ENCODE measurements at regions not wholly inside any gene's neighbourhood (a gene's known extent, or its start where the extent isn't known, plus 50 kb on each side); places are given as distances from the start of the nearest gene placed in this dataset.

DNA sequence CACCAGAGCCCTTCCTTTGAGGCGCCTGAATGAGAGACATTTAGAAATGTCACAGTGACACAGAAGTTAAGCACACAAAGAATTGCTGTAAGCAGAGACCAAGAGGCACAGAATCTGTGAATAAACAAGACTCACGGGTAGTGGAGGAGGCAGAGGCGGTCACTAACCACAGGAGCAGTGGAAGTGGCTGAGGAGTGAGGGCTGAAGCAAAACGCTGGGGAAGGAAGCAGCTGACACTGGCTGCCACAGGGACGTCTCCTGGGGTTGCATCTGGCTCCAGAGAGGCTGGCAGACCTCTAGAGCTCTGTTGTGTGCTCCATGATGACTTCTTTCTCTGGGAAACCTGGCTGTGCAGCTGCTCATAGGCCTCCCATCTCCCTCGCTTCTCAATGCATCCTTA is 65.0 kb upstream of the SLC2A12 start:
- DNase-seq = no peak

GRCh38 chr6:134115715-134116074 is 63.3 kb upstream of the SLC2A12 start:
- no peak for DNase-seq

GRCh38 chr6:134114918-134115714 is 62.7 kb upstream of the SLC2A12 start:
- DNase-seq = peak; percentile 55

DNA sequence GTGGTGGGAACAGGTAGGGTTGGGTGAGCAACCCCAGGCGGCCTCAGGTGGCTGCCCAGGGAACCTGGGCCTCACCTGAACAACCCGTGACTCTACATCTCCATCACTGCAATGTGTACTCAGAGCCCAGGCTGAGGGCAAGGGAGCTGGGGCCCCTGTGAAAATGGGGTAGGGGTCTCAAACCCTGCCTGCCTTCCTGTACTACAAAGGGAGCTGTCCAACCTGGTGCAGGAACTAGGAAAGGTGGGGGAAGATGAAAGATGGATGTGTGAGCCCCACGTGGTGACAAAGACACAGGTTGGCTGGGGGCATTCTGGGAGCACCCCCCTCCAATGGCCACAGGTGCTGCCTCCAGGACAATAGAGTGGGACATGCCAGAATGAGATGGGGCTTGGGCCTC is 62.1 kb upstream of the SLC2A12 start:
- no peak for DNase-seq

DNA sequence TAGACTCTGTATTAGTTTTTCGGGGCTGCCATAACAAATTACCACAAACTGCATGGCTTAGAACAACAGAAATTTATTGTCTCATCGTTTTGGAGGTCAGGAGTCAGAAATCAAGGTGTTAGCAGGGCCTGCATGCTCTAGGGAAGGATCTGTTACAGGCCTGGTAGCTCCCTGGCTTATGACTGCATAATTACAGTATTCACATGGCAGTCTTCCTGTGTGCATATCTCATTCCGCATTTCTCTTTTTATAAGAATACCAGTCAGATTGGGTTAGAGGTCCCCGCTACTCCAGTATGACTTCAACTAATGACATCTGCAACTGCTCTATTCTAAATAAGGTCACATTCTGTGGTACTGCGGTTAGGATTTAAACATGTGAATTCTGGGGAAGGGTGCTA is 59.3 kb upstream of the SLC2A12 start:
- DNase-seq = no peak

DNA sequence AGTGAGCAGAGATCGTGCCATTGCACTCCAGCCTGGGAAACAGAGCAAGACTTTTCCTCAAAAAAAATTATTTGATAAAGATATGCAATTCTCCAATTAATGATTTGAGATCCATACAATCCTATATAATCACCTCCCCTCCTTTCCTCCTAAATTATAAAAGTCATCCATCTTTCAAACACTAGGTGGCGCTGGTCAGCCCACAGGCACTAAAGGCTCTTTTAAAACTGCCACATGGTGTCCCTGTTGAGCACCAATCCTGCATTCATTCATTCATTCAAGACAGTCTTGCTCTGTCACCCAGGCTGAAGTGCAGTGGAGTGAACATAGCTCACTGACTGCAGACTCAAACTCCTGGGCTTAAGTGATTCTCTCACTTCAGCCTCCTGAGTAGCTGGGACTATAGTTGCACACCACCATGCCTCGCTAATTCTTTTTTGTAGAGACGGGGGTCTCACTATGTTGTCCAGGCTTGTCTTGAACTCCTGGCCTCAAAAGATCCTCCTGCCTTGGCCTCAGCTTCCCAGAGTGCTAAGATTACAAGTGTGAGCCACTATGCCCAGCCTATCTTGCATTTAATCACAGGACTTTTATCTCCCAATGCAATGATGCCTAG is 58.7 kb upstream of the SLC2A12 start:
- no peak for DNase-seq

- no peak for DNase-seq
These were observed 54.3 kb upstream of the SLC2A12 start for GRCh38 chr6:134106702-134107101.

GRCh38 chr6:134105940-134106339 is 53.5 kb upstream of the SLC2A12 start:
- DNase-seq = no peak

DNA sequence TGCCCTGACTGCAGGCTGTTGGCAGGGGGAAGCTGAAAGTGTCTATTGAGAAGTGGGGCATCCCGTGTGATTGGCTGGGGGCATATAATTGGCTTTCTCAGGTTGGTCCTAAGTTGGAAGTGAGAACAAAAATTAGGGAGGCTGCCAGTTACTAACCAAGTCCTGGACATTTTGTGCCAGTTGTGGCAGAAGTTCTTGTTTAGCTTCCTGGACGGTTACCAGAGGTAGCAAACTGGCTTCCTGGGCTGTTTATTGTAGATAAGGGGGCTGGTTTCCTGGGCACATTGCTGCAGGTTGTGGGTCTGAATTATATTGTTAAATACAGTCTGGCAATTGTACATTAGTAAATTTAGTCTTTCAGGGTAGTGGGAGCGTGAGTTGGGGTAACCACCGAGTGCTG is 50.6 kb upstream of the SLC2A12 start:
- DNase-seq = no peak

Data from retina (tissue), 1 donor.